ENCODE measurements at regions not wholly inside any gene's neighbourhood (a gene's known extent, or its start where the extent isn't known, plus 50 kb on each side); places are given as distances from the start of the nearest gene placed in this dataset.

DNA sequence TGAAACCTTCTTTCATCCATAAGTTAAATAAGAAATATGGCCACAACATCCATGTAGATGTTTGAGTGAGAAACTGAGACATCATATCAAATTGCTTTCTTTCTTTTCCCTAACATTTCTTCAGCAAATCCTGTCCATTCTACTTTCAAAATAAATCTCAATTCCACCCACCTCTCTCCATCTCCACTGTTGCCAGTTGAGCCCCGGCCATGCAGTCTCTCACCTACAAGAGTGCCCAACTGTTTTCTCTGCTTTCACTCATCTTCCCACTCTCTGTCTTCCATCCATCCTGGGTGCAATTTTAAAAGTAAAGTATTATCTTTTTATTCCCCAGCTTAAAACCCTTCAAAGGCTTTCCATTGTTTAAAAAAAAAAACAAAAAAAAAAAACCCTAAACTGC lies 260.4 kb downstream of the DEPDC1B start:
- TF ChIP-seq, protein P1, sequence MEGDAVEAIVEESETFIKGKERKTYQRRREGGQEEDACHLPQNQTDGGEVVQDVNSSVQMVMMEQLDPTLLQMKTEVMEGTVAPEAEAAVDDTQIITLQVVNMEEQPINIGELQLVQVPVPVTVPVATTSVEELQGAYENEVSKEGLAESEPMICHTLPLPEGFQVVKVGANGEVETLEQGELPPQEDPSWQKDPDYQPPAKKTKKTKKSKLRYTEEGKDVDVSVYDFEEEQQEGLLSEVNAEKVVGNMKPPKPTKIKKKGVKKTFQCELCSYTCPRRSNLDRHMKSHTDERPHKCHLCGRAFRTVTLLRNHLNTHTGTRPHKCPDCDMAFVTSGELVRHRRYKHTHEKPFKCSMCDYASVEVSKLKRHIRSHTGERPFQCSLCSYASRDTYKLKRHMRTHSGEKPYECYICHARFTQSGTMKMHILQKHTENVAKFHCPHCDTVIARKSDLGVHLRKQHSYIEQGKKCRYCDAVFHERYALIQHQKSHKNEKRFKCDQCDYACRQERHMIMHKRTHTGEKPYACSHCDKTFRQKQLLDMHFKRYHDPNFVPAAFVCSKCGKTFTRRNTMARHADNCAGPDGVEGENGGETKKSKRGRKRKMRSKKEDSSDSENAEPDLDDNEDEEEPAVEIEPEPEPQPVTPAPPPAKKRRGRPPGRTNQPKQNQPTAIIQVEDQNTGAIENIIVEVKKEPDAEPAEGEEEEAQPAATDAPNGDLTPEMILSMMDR (IDR thresholded peaks at IDR 0.05) = no peak
- no peak for TF ChIP-seq POLR2A (IDR thresholded peaks at IDR 0.05)
